HG03108 (cell line): ENCODE measurements at regions not wholly inside any gene's neighbourhood (a gene's known extent, or its start where the extent isn't known, plus 50 kb on each side); places are given as distances from the start of the nearest gene placed in this dataset.

Experiments used
- ATAC-seq: cut with Tn5 transposase; IDR thresholded peaks from one replicate; pipeline ENCODE4 v1.9.1; 2021; ENCODE audit warnings: moderate library complexity; ENCODE audit not compliant: unreplicated experiment

DNA sequence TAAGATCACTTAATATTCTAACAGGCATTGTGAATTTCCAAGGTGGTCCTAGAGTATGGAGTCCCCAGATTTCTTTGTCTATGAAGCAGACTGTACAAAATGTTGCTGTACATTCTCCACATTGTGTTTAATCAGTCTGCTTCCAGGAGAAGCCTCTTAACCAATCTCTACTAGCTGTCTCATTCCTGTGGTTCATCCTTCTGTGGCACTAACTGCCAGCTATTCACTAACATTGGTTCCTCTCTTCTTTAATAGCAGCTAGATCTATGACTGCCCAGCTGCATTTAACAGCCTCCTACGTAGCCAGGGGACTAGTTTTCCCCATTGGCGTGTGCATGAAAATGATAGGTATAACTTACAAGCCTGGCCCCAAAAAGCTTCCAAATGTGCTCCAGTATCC lies 395.4 kb downstream of the SAMD5 start:
- ATAC-seq: no peak

DNA sequence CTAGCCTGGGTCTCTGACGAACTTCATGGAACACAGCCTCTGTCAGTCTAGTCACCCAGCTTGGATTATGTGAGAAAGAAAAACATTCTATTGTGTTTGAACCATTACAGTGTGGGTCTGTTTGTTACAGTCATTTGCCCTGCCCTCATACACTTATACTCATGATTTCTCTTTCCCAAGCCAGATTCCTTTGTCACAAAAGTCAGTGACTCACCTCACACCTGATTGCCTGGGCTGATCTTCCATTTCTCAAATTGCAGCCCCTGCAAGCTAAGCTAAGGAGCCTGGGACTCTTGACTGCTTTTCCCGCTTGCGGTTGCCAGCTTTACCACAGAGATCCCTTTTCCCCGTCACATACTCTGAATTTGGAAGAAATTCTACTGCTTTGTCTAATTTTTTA lies 395.9 kb downstream of the SAMD5 start:
- no peak for ATAC-seq

DNA sequence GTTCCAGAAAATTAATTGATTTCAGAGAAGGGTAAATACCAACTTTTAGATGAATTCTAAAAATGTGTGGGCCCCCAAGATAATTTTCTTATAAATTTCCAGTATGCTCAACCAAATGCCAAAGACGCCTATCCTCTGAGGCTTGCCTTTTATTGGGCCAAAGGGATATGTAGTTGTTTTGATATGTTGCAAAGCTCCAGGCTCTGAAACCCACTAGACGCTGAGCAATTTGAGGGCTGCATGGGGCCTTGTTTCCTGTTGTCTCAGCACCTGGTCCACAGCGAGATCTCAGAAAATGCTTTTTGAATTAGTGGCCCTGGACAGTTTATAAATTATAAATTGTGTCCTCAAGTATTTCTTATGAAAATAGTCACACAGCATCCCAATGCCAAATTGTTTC lies 397.2 kb downstream of the SAMD5 start:
- no peak for ATAC-seq

DNA sequence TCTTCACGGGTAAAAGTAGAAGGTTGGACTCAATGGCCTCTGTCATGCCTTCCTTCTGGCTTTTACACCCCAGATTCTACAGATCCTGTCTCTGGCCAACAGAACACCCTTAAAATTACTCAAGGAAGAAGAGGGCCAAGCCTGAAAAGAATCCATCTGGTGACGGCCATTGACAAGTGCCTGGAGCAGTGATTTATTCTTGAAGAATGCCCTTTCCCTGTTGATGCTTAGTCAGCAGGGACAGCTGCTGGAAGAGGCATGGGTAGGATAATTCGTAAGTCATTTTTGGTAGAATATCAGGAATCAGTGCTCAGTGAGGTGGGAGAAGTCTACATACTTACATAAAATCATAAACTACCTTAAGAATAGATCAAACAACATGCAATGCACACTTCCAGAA lies 397.9 kb downstream of the SAMD5 start:
- no peak for ATAC-seq

DNA sequence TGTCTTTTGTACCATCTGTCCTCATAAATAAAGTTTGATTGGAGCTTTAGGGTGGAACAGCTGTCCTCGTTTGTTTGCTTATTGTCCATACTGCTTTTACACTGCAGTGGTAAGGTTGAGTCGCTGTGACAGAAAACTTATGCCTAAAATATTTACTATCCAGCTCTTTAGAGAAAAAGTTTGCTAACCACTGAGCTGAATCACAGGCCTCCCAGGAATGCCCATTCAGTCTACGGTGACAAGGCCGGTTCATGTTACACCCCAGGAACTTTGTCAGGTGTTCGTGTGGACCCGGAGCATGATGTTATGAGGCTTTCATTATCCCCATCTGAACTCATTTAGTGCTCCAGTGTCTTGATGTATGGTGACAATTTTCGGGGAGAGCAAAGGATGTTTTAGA lies 401.1 kb downstream of the SAMD5 start:
- ATAC-seq: no peak

DNA sequence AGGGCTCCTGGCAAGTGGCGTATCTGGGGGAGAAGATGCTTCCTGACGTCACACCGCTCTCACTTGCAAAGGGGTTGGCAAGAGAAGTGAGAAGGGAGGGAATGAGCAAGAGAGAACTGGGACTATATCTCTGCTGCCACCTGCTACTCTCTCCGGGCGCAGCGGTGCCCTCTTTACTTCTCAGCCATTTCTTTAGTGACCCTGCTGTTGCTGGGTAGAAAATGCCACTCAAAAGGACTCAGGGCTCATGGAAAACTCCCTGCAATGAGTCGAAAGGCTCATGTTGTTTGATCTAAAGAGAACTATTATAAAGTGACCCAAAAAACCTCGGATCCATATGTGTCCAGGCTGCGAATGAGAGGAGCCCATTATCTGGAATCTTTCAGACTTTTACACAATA lies 401.8 kb downstream of the SAMD5 start:
- no peak for ATAC-seq

DNA sequence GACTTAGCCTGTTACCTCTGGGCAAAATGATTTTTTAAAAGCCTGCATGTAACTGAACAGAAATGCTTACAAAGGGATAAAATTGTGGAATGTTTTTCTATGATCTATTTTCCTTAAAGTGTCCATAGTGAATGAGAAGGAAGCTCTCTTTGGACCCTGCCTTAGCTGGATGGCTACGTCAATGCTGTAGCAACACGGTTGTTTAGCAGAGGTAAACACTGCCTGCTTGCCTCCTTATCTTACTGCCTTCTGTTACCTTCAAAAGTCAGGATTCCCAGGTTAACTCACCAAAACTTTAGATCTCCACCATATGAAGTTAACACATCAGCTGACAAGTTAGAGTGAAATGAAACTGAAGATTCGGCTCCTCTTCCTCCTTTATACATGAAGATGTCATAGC lies 402.6 kb downstream of the SAMD5 start:
- no peak for ATAC-seq

DNA sequence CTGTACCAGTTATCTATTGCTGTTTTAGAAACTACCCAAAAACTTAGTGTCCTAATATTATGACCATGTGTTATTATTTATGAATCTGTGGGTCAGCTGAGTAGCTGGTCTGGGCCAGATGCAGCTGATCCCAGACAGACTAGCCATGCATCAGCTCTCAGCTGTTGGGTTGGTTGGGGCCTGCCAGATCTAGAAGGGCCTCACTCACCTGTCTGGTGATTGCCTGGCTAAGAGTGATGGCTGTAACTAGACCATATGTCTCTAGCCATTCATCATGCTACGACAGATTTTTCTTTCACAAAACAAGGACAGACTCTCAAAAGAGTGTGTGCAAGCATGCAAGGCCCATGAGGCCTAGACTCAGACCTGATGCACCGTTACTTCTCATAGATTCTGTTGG lies 403.2 kb downstream of the SAMD5 start:
- ATAC-seq: no peak

DNA sequence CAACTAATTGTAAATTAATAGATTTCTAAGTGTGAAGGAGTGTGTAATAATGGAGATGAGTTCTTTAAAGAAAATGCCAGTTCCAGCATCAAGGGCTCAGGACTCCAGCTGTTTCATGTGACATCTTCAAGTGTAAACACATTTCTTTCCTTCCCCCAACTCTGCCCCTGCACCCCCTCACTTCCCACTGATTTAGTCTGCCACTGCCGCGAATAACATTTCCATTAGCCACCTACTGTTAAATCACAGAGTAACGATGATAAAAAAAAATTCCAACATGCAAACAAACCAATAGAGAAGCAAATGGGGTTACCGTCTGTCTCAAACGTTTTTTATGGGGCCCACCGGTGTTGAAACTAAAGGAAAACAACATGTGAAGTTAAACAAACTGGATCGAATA lies 414.3 kb downstream of the SAMD5 start:
- no peak for ATAC-seq

DNA sequence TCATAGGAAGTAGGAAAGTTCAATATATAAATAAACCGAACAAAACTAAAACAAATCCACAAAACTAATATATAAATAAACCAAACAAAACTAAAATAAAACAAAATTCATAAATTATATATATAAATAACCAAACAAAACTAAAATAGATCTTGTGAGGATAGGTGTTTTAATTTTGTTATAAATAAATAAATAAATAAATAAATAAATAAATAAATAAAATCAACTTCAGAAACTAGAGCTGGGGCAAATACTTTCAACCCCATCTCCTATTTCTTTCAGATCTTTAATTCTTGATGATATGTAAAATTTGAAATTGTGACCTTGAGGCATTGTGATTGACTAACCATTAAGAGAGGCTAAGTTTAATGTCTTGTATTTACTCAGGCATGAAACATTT lies 416.1 kb downstream of the SAMD5 start:
- no peak for ATAC-seq

DNA sequence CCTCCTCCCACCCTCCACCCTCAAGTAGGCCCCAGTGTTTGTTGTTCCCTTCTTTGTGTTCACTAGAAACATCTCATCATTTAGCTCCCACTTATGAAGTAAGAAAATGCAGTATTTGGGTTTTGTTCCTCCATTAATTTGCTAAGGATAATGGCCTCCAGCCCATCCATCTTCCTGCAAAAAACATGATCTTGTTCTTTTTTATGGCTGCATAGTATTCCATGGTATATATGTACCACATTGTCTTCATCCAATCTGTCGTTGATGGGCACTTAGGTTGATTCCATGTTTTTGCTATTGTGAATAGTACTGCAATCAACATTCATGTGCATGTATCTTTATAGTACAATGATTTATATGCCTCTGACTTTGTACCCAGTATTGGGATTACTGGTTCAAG lies 416.8 kb upstream of the SASH1 start:
- no peak for ATAC-seq

DNA sequence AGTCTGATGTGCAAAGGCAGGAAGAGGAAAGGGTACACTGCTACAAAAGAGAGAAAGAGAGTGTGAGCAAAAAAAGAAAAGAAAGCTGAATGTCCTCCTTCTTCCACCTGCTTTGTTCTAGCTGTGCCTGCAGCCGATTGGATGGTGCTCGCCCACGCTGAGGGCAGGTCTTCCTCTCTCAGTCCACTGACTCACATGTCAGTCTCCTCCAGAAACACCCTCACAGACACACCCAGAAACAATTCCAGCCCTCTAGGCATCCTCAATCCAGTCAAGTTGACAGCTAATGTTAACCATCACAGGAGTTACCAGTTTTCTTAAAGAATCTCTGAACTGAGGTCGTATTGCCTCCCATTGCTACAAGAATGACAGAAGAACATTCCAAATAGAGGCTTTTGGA lies 411.9 kb upstream of the SASH1 start:
- no peak for ATAC-seq

DNA sequence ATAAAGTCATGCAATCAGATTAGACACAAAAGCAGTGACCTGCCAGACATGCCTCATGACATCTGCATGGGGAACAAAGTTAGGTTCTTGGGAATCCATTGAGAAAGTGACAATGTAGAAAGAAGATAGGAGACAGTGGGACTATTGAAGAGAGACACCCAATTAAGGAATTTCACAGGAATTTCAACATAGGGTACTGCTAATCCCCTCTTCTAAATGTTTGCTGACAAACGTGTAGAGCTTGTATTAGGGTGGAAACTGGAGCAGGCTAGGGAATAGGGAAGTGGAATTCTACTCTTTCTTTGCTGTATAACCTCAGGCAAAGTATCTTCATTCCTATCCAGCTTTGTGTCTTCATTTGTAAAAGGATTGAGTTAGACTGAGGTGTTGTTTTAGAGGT lies 409.4 kb upstream of the SASH1 start:
- ATAC-seq: no peak

DNA sequence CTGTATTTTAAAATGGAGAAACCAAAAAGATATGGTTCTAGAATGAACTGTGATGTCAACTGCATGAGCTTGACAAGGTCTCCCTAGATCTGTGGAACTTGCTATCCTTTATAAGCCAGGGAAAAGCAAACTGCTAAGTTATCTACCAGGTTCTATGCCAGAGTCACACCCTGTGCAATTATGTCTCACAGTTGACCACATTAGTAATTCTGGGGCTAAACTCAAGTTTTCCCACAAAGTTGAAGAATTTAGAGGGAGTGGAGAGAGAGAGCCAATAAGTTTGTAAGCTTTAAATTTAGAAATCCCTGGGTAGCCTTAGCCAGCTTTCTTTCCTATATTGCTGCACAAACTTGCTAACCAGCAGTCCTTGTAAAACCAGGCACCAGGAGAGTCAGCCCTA lies 407.0 kb upstream of the SASH1 start:
- no peak for ATAC-seq

DNA sequence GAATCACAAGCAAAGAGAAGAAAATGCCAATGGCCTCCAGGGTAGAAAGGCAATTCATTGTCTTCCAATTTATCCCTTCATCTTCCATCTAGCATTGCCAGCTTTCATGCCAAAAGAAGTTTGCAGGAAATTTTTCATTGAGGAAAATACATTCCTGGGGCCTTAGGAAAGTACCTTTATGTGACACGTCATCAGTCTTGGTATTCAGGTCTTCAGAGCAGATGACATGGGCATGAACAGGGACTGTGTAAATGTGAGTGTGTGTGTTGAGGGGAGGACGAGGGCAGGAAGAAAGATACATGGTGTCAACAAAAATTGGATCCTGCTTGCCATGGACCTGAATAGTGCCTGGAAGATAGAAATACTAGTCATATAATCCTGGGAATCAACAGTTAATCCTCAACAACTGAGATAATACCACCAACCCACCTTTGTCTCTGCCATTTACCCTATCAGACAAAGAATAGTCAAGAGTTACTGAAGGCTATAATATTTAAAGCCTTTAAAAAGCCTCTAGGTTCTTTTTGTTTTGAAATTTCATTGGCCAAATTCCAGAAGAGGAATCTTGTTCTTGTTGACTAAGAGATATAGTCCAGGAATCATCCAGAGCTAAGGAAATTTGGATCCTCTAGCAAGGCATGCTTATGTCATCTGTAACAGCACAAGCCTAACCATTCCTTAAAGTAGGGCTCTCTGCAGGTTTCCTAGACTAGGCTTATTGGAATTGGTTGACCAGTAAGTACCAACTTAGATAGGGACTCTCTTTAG lies 405.8 kb upstream of the SASH1 start:
- no peak for ATAC-seq

DNA sequence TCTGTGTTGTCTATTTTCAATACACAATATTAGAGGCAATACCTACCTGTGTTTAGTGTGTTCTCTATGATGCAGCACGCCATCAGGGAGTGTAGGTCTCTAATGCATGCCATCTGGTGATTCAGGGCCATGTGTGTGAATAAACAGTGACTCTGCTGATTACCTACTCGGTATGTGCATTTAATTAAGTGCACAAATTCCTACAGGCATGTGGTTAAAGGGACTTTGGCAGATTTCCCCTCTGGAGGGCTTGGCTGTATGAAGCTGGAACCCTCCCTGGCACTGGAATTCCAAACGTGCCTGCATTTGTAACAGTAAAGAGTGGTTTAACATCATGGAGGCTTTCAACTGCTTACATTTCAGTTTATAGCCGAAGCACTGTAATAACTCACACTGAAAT lies 401.5 kb upstream of the SASH1 start:
- ATAC-seq: no peak

DNA sequence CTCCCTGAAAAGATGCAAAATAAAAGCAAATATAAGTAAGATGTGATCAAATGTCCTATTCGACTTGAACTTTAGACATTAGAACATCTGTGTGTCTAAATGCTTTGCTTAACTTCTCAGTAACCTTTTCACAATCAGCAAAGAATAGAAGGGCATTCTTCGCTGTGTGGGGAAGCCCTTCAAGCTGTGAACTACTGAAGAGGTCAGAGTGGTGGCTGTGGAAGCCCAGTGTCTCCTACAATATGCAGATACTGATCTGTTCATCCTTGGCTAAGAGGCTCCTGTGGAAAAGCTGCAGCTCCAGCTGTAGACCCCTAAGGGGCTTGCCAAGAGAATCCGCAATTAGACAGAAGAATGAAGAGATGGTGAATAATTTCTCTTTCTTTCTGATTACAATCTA lies 400.3 kb upstream of the SASH1 start:
- no peak for ATAC-seq

DNA sequence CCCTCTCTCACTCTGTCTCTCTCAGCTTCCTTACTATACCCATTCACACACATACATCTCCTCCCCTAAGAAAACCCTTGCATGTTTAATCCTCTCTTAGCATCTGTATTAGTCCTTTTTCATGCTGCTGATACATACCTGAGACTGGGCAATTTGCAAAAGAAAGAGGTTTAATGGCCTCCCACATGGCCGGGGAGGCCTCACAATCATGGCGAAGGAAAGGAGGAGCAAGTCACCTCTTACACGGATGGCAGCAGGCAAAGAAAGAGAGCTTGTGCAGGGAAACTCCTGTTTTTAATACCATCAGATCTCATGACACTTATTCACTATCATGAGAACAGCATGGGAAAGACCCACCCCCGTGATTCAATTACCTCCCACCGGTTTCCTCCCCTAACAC lies 398.5 kb upstream of the SASH1 start:
- no peak for ATAC-seq

DNA sequence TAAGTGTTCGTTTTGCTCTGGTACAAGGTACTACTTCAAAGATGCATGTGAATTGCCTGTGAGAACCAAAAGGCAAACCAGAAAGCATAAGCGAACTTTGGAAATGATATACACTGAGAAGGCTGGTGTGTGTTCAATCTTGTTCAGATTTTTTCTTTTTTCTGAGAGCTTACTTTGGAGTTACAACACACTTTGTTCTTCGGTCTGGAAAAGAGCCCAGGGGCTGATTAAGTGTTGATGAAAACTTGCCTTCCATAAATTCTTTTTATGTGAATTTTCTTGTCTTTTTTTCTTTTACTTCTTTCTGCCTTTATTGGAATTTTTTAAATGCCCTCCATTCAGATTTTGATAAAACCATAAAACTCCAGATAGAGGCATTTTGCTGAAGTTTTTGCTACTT lies 395.1 kb upstream of the SASH1 start:
- no peak for ATAC-seq

DNA sequence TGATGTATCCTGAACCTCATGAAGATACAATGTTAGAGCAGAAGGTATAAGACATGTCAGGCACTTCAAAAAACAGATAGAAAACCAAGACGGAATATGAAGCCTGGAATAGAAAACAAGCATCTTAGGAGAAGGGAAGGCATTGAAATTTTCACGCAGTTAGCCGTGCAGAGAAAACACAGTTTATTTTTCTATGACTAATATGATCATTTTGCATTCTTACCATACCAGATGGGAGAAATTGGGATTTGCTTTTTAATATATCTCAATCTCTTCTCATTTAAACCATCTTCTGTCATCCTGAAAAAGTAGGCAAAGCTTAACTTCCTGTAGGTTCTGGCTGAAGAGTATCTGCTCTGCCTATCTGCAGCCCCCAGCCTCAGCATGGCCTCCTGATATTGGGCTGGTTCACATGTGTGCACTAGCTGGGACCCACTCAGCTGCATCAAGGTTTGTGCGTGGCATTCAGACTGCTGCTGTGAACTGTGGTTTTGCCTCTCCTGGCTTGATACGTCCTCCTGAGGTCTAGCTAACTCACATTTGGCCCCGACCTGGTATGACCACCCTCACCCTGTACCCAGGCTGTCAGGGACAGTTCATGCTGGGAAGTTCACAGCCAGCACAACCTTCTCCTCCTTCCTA lies 392.5 kb upstream of the SASH1 start:
- no peak for ATAC-seq

DNA sequence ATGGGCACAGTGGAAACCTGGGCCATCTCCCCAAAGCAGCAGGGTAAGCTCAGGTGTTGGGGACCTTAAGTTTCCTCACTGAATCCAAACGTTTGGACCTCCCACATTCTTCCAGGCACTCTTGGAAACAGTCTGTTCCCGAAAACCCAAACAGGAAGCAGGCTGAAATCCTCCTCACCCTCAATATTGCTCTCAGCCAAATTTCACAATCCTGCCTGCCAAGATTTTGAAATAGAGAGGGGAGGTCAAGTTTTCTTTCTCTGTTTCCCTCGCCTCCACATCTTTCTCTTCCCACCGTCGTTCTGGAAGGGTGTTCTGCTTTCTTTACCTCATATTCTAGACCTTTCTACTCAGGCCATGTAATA lies 392.0 kb upstream of the SASH1 start:
- no peak for ATAC-seq

DNA sequence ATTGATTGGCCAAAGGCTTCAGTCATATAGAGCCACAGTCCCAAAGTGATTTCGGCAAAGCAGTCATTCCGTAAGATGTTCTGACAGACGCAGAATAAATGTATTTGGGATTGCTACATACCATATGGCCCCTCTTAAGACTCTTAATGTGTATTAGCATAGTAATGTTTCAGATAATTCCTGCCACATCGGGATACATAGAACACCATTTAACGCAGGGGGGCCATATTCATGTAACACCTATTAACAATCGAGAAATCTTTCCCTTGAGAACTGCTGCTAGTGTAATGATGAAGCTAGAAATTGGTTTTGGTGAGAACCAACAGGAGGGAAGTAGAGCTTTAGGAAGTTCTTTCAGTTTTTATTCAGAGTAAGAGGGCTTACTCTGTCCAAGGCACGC lies 390.9 kb upstream of the SASH1 start:
- ATAC-seq: no peak

DNA sequence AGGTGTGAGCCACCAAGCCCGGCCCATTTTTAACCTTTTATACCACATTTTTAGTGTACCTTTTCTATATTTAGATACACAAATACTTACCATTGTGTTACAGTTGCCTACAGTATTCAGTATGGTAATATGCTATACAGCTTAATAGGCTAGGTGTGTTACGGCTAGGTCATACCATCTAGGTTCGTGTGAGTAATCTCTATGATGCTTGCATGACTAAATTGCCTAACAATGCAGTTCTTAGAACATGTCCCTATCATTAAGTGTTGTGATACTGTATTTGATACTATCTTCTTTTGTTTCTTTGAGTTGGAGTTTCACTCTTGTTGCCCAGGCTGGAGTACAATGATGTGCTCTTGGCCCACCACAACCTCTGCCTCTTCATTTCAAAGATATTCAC lies 387.7 kb upstream of the SASH1 start:
- ATAC-seq: no peak
